Neural progenitor cell (in vitro differentiated cells): ENCODE measurements at regions not wholly inside any gene's neighbourhood (a gene's known extent, or its start where the extent isn't known, plus 50 kb on each side); places are given as distances from the start of the nearest gene placed in this dataset.

Source experiments
- CTCF ChIP-seq: fragments of 200-600 bp; sonication (generic); IDR thresholded peaks from 2 replicates; pipeline ENCODE4 v1.5.1; 2017; ENCODE audit warnings: antibody characterized with exemption, mild to moderate bottlenecking
- EZH2 ChIP-seq: fragments of 200-600 bp; sonication (generic); IDR thresholded peaks from 2 replicates; pipeline ENCODE4 v1.6.1; 2017; ENCODE audit warnings: antibody characterized with exemption, mild to moderate bottlenecking, moderate library complexity

GRCh38 chr1:218030846-218031245 is 254.2 kb upstream of the RRP15 start:
- TF ChIP-seq CTCF (no peak), EZH2 (no peak)
